A549 (cell line): ENCODE measurements at regions not wholly inside any gene's neighbourhood (a gene's known extent, or its start where the extent isn't known, plus 50 kb on each side); places are given as distances from the start of the nearest gene placed in this dataset.

ENCODE experiments used
- ATAC-seq, 2 experiments: fragments of 200-7000 bp in 1 of 2; fragments of >200 bp in 1 of 2; cut with Nextera tagmentation in 1 of 2; cut with Tn5 transposase in 1 of 2; 3 replicates each; pipeline versions ENCODE4 v1.8.0 to v1.9.1; 2018 to 2020; ENCODE audit warnings: mild to moderate bottlenecking in 1 of 2, moderate library complexity in 1 of 2
- CTCF ChIA-PET: fragments of 300-600 bp; sonication (Branson Sonifier 250); formaldehyde crosslinking; extraction: SDS; loops from one replicate; lab custom pipeline; 2021; ENCODE audit warnings: antibody characterized with exemption, inconsistent platforms; lab: Yijun Ruan, JAX
- POLR2A ChIA-PET: fragments of 350-600 bp; formaldehyde crosslinking; extraction: SDS; loops from one replicate; lab custom pipeline; 2021; ENCODE audit warnings: antibody characterized with exemption, inconsistent platforms; lab: Yijun Ruan, JAX
- DNase-seq, 2 experiments: peaks; one replicate each; pipeline versions ENCODE4 v3.0.0 to v3.0.0-alpha.2; 2011 to 2016; ENCODE audit warnings: low read depth in 1 of 2, low spot score in 1 of 2
- FAIRE-seq: peaks from 2 replicates; lab custom pipeline; 2011; peaks lifted over from hg19 to GRCh38; lab: Jason Lieb, UNC
- H3K27ac ChIP-seq, 2 experiments: fragments of >200 bp; sonication (Bioruptor Twin); formaldehyde crosslinking; 3 replicates each; pipeline ENCODE4 v1.5.1; 2016 to 2017
- H3K4me1 ChIP-seq: fragments of >200 bp; sonication (Bioruptor Twin); formaldehyde crosslinking; 3 replicates; pipeline ENCODE4 v1.6.1; 2016
- H3K4me2 ChIP-seq: fragments of >200 bp; sonication (Bioruptor Twin); formaldehyde crosslinking; 3 replicates; pipeline ENCODE4 v1.6.1; 2016
- H3K4me3 ChIP-seq: fragments of >200 bp; sonication (Bioruptor Twin); formaldehyde crosslinking; 3 replicates; pipeline ENCODE4 v1.5.1; 2016
- H3K9me3 ChIP-seq: fragments of >200 bp; sonication (Bioruptor Twin); formaldehyde crosslinking; 3 replicates; pipeline ENCODE4 v1.6.1; 2016
- CBX8 ChIP-seq: fragments of 200-600 bp; sonication (generic); IDR thresholded peaks from 2 replicates; pipeline ENCODE4 v1.6.1; 2016
- CTCF ChIP-seq: fragments of >200 bp; sonication (Bioruptor Twin); formaldehyde crosslinking; IDR thresholded peaks from 3 replicates; pipeline ENCODE4 v1.5.1; 2016
- E2F6 ChIP-seq: IDR thresholded peaks from 2 replicates; pipeline ENCODE4 v1.6.1; 2012; ENCODE audit warnings: low read depth, borderline replicate concordance
- FOSB ChIP-seq: fragments of 250-450 bp; sonication (Bioruptor Pico); IDR thresholded peaks from 2 replicates; pipeline ENCODE4 v1.5.0; 2020; ENCODE audit warnings: mild to moderate bottlenecking, moderate library complexity
- HES2 ChIP-seq: fragments of >200 bp; sonication (Bioruptor Twin); formaldehyde crosslinking; IDR thresholded peaks from 2 replicates; pipeline ENCODE4 v1.6.1; 2016
- HMGXB4 ChIP-seq: fragments of 250-450 bp; sonication (Bioruptor Pico); IDR thresholded peaks from 2 replicates; pipeline ENCODE4 v1.5.0; 2021; ENCODE audit warnings: mild to moderate bottlenecking, moderate library complexity, borderline replicate concordance
- HOXB13 ChIP-seq: fragments of 250-450 bp; sonication (Bioruptor Pico); IDR thresholded peaks from 2 replicates; pipeline ENCODE4 v1.5.0; 2020; ENCODE audit warnings: low read depth, mild to moderate bottlenecking, moderate library complexity
- JUN ChIP-seq, 2 experiments: fragments of >200 bp; sonication (Bioruptor Twin); formaldehyde crosslinking; IDR thresholded peaks; 2 replicates in 1 of 2; 3 replicates in 1 of 2; pipeline ENCODE4 v1.6.1; 2016 to 2017
- KDM5A ChIP-seq: fragments of 200-600 bp; sonication (generic); IDR thresholded peaks from 2 replicates; pipeline ENCODE4 v1.6.1; 2016; ENCODE audit warnings: antibody characterized with exemption, mild to moderate bottlenecking
- MYC ChIP-seq: IDR thresholded peaks from 2 replicates; pipeline ENCODE4 v1.6.1; 2012; ENCODE audit warnings: mild to moderate bottlenecking, inconsistent platforms, low read length, improper control_type of control experiment, borderline replicate concordance
- POLR2A ChIP-seq: IDR thresholded peaks from 2 replicates; pipeline ENCODE4 v1.6.1; 2012; ENCODE audit warnings: mild to moderate bottlenecking, low read length
- RAD21 ChIP-seq, 2 experiments: fragments of >200 bp in 1 of 2; sonication (Bioruptor Twin) in 1 of 2; formaldehyde crosslinking in 1 of 2; IDR thresholded peaks in 1 of 2; conservative IDR thresholded peaks in 1 of 2; 2 replicates in 1 of 2; 3 replicates in 1 of 2; pipeline ENCODE4 v1.6.1; 2012 to 2018; ENCODE audit warnings: inconsistent platforms in 1 of 2
- RARB ChIP-seq: fragments of 250-450 bp; sonication (Bioruptor Pico); IDR thresholded peaks from 2 replicates; pipeline ENCODE4 v1.8.0; 2021; ENCODE audit warnings: mild to moderate bottlenecking, moderate library complexity
- REST ChIP-seq: fragments of 200-600 bp; sonication (generic); IDR thresholded peaks from 2 replicates; pipeline ENCODE4 v1.6.1; 2016; ENCODE audit warnings: antibody characterized with exemption, mild to moderate bottlenecking, moderate library complexity
- RNF2 ChIP-seq: fragments of 200-600 bp; sonication (generic); IDR thresholded peaks from 2 replicates; pipeline ENCODE4 v1.6.1; 2016; ENCODE audit warnings: low read depth, mild to moderate bottlenecking, antibody characterized with exemption, moderate library complexity, borderline replicate concordance
- SMC3 ChIP-seq: fragments of >200 bp; sonication (Bioruptor Twin); formaldehyde crosslinking; IDR thresholded peaks from 3 replicates; pipeline ENCODE4 v1.6.1; 2018; ENCODE audit warnings: inconsistent platforms
- SREBF2 ChIP-seq: fragments of 450-650 bp; IDR thresholded peaks from 2 replicates; pipeline ENCODE4 v1.6.1; 2014; ENCODE audit warnings: mild to moderate bottlenecking, moderate library complexity
- USF2 ChIP-seq: fragments of 450-650 bp; IDR thresholded peaks from 2 replicates; pipeline ENCODE4 v1.6.1; 2014; ENCODE audit warnings: antibody characterized with exemption
- ZC3H11A ChIP-seq: fragments of 450-650 bp; IDR thresholded peaks from 2 replicates; pipeline ENCODE4 v1.6.1; 2014; ENCODE audit warnings: antibody characterized with exemption, mild to moderate bottlenecking
- ZSCAN20 ChIP-seq: fragments of 250-450 bp; sonication (Bioruptor Pico); IDR thresholded peaks from 2 replicates; pipeline ENCODE4 v1.8.0; 2022; ENCODE audit warnings: mild to moderate bottlenecking, moderate library complexity
- WGBS: methylation state at CpG from one replicate; pipeline ENCODE4 v1.1.6; 2017; ENCODE audit errors: missing lambda C conversion rate; 5-methylcytosine and 5-hydroxymethylcytosine counted together

GRCh38 chr2:56960581-56960980 lies 776.8 kb downstream of the CCDC85A start:
- Histone ChIP-seq H3K4me2 (no peak overlapping the region), H3K4me3 (no peak overlapping the region), H3K27ac (no peak overlapping the region), H3K9me3 (no peaks in the 10 kb centered on the region), H3K4me1 (no peaks in the 10 kb centered on the region)
- TF ChIP-seq RAD21 (conservative IDR thresholded peaks at IDR 0.05 in 1 of 2, IDR thresholded peaks at IDR 0.05 in 1 of 2) (no peak), RNF2 (no peak), ZC3H11A (no peak), E2F6 (no peak), HMGXB4 (CRISPR knock-in tag) (no peak), RARB (CRISPR knock-in tag) (no peak), CTCF (no peak), SMC3 (no peak)
- 0% methylated on average over 1 of the region's 1 CpG for WGBS
- ATAC-seq (no peak), FAIRE-seq (no peak), DNase-seq (no peak)
- CTCF ChIA-PET, result no interaction called here
- POLR2A ChIA-PET, result no interaction called here

GRCh38 chr2:56962673-56963072 lies 778.9 kb downstream of the CCDC85A start:
- WGBS, result 58% methylated on average over 1 of the region's 1 CpG
- no peak for FAIRE-seq
- ChIA-PET CTCF (no interaction called here), POLR2A (no interaction called here)
- Histone ChIP-seq H3K4me1 (no peaks in the 10 kb centered on the region), H3K4me3 (no peak overlapping the region)
- TF ChIP-seq ZSCAN20 (CRISPR knock-in tag) (no peak), USF2 (no peak), POLR2A (no peak), HES2 (no peak), REST (no peak), FOSB (no peak), SREBF2 (no peak), JUN (IDR thresholded peaks at IDR 0.05) (no peak), MYC (no peak), CBX8 (no peak), KDM5A (no peak), HOXB13 (CRISPR knock-in tag) (no peak), CTCF (no peak)
- TF ChIP-seq, all 56 proteins: peak for 0
- Histone ChIP-seq H3K4me2 (no peak overlapping the region), H3K9me3 (no peaks in the 10 kb centered on the region), H3K27ac (no peak overlapping the region)
- DNase-seq, result no peak
- no peak for ATAC-seq
